HepG2 (cell line): ENCODE measurements at regions not wholly inside any gene's neighbourhood (a gene's known extent, or its start where the extent isn't known, plus 50 kb on each side); places are given as distances from the start of the nearest gene placed in this dataset.

Experiments
- ATF3 ChIP-seq: sonication (generic); formaldehyde crosslinking; IDR thresholded peaks from 2 replicates; pipeline ENCODE4 v1.4.0; 2020; ENCODE audit warnings: missing genetic modification reagents
- BCL6 ChIP-seq: IDR thresholded peaks from 2 replicates; pipeline ENCODE4 v1.6.1; 2016; ENCODE audit warnings: missing genetic modification reagents, missing compliant biosample characterization
- FOSL2 ChIP-seq: sonication (generic); formaldehyde crosslinking; IDR thresholded peaks from 2 replicates; pipeline ENCODE4 v1.4.0; 2020; ENCODE audit warnings: missing genetic modification reagents
- FOXA1 ChIP-seq, 2 experiments: fragments of 450-650 bp in 1 of 2; sonication (generic) in 1 of 2; formaldehyde crosslinking in 1 of 2; IDR thresholded peaks; 2 replicates each; pipeline versions ENCODE4 v1.4.0 to v1.6.1; 2016 to 2020; ENCODE audit warnings: missing genetic modification reagents in 1 of 2
- HMGXB3 ChIP-seq: sonication (generic); formaldehyde crosslinking; IDR thresholded peaks from 2 replicates; pipeline ENCODE4 v1.4.0; 2020; ENCODE audit warnings: missing genetic modification reagents, borderline replicate concordance
- MTA1 ChIP-seq: sonication (generic); formaldehyde crosslinking; IDR thresholded peaks from 2 replicates; pipeline ENCODE4 v1.4.0; 2020; ENCODE audit warnings: missing genetic modification reagents, mild to moderate bottlenecking, borderline replicate concordance
- PAWR ChIP-seq: sonication (generic); formaldehyde crosslinking; IDR thresholded peaks from 2 replicates; pipeline ENCODE4 v1.4.0; 2020; ENCODE audit warnings: missing genetic modification reagents, mild to moderate bottlenecking, borderline replicate concordance
- SOX13 ChIP-seq, 3 experiments: fragments of 450-650 bp in 1 of 3; sonication (generic) in 1 of 3; formaldehyde crosslinking in 1 of 3; IDR thresholded peaks in 2 of 3; conservative IDR thresholded peaks in 1 of 3; 2 replicates each; pipeline versions ENCODE4 v1.5.0 to v1.6.1; 2016 to 2020; ENCODE audit warnings: antibody characterized with exemption in 1 of 3, mild to moderate bottlenecking in 1 of 3, missing compliant biosample characterization in 1 of 3, missing genetic modification reagents in 1 of 3, moderate library complexity in 1 of 3
- TRAFD1 ChIP-seq: sonication (generic); formaldehyde crosslinking; IDR thresholded peaks from 2 replicates; pipeline ENCODE4 v1.5.1; 2020; ENCODE audit warnings: missing genetic modification reagents, mild to moderate bottlenecking, borderline replicate concordance
- ZBTB21 ChIP-seq: sonication (generic); formaldehyde crosslinking; IDR thresholded peaks from 2 replicates; pipeline ENCODE4 v1.4.0; 2020; ENCODE audit warnings: missing genetic modification reagents
- ZNF362 ChIP-seq: sonication (generic); formaldehyde crosslinking; IDR thresholded peaks from 2 replicates; pipeline ENCODE4 v1.4.0; 2020; ENCODE audit warnings: missing genetic modification reagents, mild to moderate bottlenecking, borderline replicate concordance
- ZNF546 ChIP-seq: sonication (generic); formaldehyde crosslinking; conservative IDR thresholded peaks from 2 replicates; pipeline ENCODE4 v1.8.1; 2023; ENCODE audit warnings: mild to moderate bottlenecking, missing genetic modification reagents
- ZNF597 ChIP-seq: sonication (generic); formaldehyde crosslinking; IDR thresholded peaks from 2 replicates; pipeline ENCODE4 v1.5.0; 2020; ENCODE audit warnings: missing genetic modification reagents
- ZNF781 ChIP-seq: sonication (generic); formaldehyde crosslinking; IDR thresholded peaks from 2 replicates; pipeline ENCODE4 v1.5.1; 2020; ENCODE audit warnings: borderline replicate concordance, mild to moderate bottlenecking, missing genetic modification reagents; ENCODE audit errors: not compliant biosample characterization
- ZNF790 ChIP-seq: sonication (generic); formaldehyde crosslinking; IDR thresholded peaks from 2 replicates; pipeline ENCODE4 v1.8.0; 2022; ENCODE audit warnings: missing genetic modification reagents, mild to moderate bottlenecking, borderline replicate concordance

GRCh38 chr1:197837911-197838310, 62.6 kb upstream of the DENND1B start (continued):
- TF ChIP-seq FOXA1 (IDR thresholded peaks at IDR 0.05) (no peak), FOXA1 (CRISPR knock-in tag; IDR thresholded peaks at IDR 0.05) (peak; percentile 63), ZNF362 (CRISPR knock-in tag) (no peak), BCL6 (CRISPR knock-in tag) (0 out of 2 replicates have a peak, but pooled peaks have one; percentile 11), ZBTB21 (peak; percentile 54; the same call in 1 of the 2 replicates), MTA1 (no peak), ZNF597 (CRISPR knock-in tag) (no peak), ATF3 (CRISPR knock-in tag) (peak; percentile 56; the same call in 1 of the 2 replicates), ZNF790 (CRISPR knock-in tag) (no peak), PAWR (CRISPR knock-in tag) (no peak), TRAFD1 (CRISPR knock-in tag) (no peak), SOX13 (IDR thresholded peaks at IDR 0.05) (no peak), SOX13 (CRISPR knock-in tag; conservative IDR thresholded peaks at IDR 0.05 in 1 of 2, IDR thresholded peaks at IDR 0.05 in 1 of 2) (peak in 1 of 2 experiments; percentile 39; a peak in 1 of 4 replicates), FOSL2 (CRISPR knock-in tag) (peak; percentile 63), ZNF781 (CRISPR knock-in tag) (no peak), ZNF546 (CRISPR knock-in tag) (no peak), HMGXB3 (CRISPR knock-in tag) (no peak)
